Keratinocyte (primary cell): ENCODE measurements at regions not wholly inside any gene's neighbourhood (a gene's known extent, or its start where the extent isn't known, plus 50 kb on each side); places are given as distances from the start of the nearest gene placed in this dataset.
"Not testable (repeated sequence)": the region's sequence is repeated elsewhere in the genome, so short reads cannot be mapped to it uniquely, and the experiment has no call there.

Experiments
- DNase-seq: peaks from one replicate; pipeline ENCODE4 v3.0.0-alpha.2; 2011; ENCODE audit warnings: low read depth, missing footprints, low spot score
- FAIRE-seq: peaks from 2 replicates; lab custom pipeline; 2011; peaks lifted over from hg19 to GRCh38; lab: Jason Lieb, UNC
- H2AFZ ChIP-seq: 2 replicates; pipeline ENCODE4 v1.6.0; 2012; ENCODE audit warnings: low read length, control low read depth, inconsistent platforms; ENCODE audit not compliant: control insufficient read depth
- H3K27ac ChIP-seq: 2 replicates; pipeline ENCODE4 v1.5.1; 2011; ENCODE audit warnings: low read length; ENCODE audit not compliant: control insufficient read depth, insufficient read depth
- H3K27me3 ChIP-seq: 3 replicates; pipeline ENCODE4 v1.6.0; 2011; ENCODE audit warnings: low read length; ENCODE audit not compliant: control insufficient read depth, insufficient read depth; ENCODE audit errors: extremely low read depth
- H3K36me3 ChIP-seq, 2 experiments: 2 replicates in 1 of 2; 3 replicates in 1 of 2; pipeline ENCODE4 v1.5.1; 2011; ENCODE audit warnings: low read length in 2 of 2, mild to moderate bottlenecking in 1 of 2; ENCODE audit not compliant: control insufficient read depth in 2 of 2, insufficient read depth in 2 of 2; ENCODE audit errors: extremely low read depth in 1 of 2
- H3K4me1 ChIP-seq: 3 replicates; pipeline ENCODE4 v1.5.1; 2011; ENCODE audit warnings: low read length; ENCODE audit not compliant: control insufficient read depth, insufficient read depth; ENCODE audit errors: extremely low read depth
- H3K4me2 ChIP-seq: 3 replicates; pipeline ENCODE4 v1.6.0; 2011; ENCODE audit warnings: low read depth, low read length; ENCODE audit not compliant: control insufficient read depth, insufficient read depth; ENCODE audit errors: extremely low read depth
- H3K4me3 ChIP-seq, 3 experiments: fragments of 200-600 bp in 1 of 3; sonication (generic) in 1 of 3; 2 replicates in 2 of 3; 3 replicates in 1 of 3; pipeline ENCODE4 v1.5.1; 2011 to 2016; ENCODE audit warnings: low read length in 3 of 3, mild to moderate bottlenecking in 3 of 3, control low read depth in 2 of 3, inconsistent platforms in 1 of 3, low read depth in 1 of 3, mixed read lengths in 1 of 3, mixed run types in 1 of 3, moderate library complexity in 1 of 3; ENCODE audit not compliant: control insufficient read depth in 2 of 3, insufficient read depth in 2 of 3; ENCODE audit errors: extremely low read depth in 1 of 3
- H3K79me2 ChIP-seq: 2 replicates; pipeline ENCODE4 v1.6.0; 2012; ENCODE audit warnings: low read length; ENCODE audit not compliant: control insufficient read depth, insufficient read depth
- H3K9ac ChIP-seq: 3 replicates; pipeline ENCODE4 v1.6.0; 2011; ENCODE audit warnings: low read length; ENCODE audit not compliant: control insufficient read depth, insufficient read depth; ENCODE audit errors: extremely low read depth
- H3K9me1 ChIP-seq: 3 replicates; pipeline ENCODE4 v1.6.0; 2011; ENCODE audit warnings: low read length; ENCODE audit not compliant: control insufficient read depth, insufficient read depth; ENCODE audit errors: extremely low read depth
- H3K9me3 ChIP-seq: 2 replicates; pipeline ENCODE4 v1.5.1; 2012; ENCODE audit warnings: low read depth, low read length; ENCODE audit not compliant: control insufficient read depth
- H4K20me1 ChIP-seq: 3 replicates; pipeline ENCODE4 v1.6.0; 2011; ENCODE audit warnings: low read length; ENCODE audit not compliant: control insufficient read depth, insufficient read depth; ENCODE audit errors: extremely low read depth
- EZH2 ChIP-seq: IDR thresholded peaks from one replicate; pipeline ENCODE4 v1.6.1; 2012; ENCODE audit warnings: inconsistent platforms, mild to moderate bottlenecking, low read length, moderate library complexity
- dilution Hi-C: fragments of 300-500 bp; cut with MboI; formaldehyde crosslinking; loops from one replicate; pipeline ENCODE4 v1.7.0; 2020; ENCODE audit warnings: low sequenced_read_pairs; ENCODE audit not compliant: extremely low pct_ligation_motif_present
- TF ChIP-seq, protein P1 (sequence below), 3 experiments: IDR thresholded peaks in 1 of 3; conservative IDR thresholded peaks in 1 of 3; optimal IDR thresholded peaks in 1 of 3; 2 replicates in 2 of 3; 3 replicates in 1 of 3; pipeline versions ENCODE3 to v1.5.1; 2011; ENCODE audit warnings: low read length in 3 of 3, mild to moderate bottlenecking in 3 of 3, moderate library complexity in 2 of 3, control low read depth in 1 of 3, inconsistent platforms in 1 of 3; ENCODE audit not compliant: insufficient read depth in 2 of 3; ENCODE audit errors: extremely low read depth in 1 of 3

DNA sequence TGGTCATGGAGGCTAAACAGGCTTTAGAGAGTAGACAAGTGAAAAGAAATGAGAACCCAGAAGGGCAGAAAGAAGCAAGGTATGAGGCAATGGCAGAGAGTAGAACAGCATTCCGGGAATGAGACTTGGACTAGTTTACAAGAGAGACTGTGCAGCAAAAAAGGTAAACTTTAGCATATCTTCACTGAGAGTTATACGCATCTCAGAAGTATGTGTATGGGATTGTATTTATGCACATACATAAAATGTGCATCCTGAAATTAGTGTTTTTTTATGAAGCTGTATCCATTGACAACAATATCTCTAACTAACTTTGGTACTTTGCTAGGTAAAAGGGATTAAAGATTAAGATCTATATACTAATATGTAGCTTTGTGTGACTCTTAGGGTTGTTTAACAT lies 753.6 kb downstream of the BCKDHB start:
- Histone ChIP-seq H3K27ac (no peak overlapping the region), H4K20me1 (no peaks in the 10 kb centered on the region), H3K4me2 (no peak overlapping the region), H3K9ac (no peak overlapping the region), H3K4me1 (no peaks in the 10 kb centered on the region), H3K79me2 (no peaks in the 10 kb centered on the region), H2AFZ (no peak overlapping the region), H3K9me1 (no peaks in the 10 kb centered on the region), H3K9me3 (no peaks in the 10 kb centered on the region), H3K4me3 (no peak overlapping the region), H3K27me3 (no peaks in the 10 kb centered on the region), H3K36me3 (no peaks in the 10 kb centered on the region)
- no peak for TF ChIP-seq EZH2
- TF ChIP-seq, protein P1, sequence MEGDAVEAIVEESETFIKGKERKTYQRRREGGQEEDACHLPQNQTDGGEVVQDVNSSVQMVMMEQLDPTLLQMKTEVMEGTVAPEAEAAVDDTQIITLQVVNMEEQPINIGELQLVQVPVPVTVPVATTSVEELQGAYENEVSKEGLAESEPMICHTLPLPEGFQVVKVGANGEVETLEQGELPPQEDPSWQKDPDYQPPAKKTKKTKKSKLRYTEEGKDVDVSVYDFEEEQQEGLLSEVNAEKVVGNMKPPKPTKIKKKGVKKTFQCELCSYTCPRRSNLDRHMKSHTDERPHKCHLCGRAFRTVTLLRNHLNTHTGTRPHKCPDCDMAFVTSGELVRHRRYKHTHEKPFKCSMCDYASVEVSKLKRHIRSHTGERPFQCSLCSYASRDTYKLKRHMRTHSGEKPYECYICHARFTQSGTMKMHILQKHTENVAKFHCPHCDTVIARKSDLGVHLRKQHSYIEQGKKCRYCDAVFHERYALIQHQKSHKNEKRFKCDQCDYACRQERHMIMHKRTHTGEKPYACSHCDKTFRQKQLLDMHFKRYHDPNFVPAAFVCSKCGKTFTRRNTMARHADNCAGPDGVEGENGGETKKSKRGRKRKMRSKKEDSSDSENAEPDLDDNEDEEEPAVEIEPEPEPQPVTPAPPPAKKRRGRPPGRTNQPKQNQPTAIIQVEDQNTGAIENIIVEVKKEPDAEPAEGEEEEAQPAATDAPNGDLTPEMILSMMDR (optimal IDR thresholded peaks at IDR 0.05 in 1 of 3, IDR thresholded peaks at IDR 0.05 in 1 of 3, conservative IDR thresholded peaks at IDR 0.05 in 1 of 3; ENCODE audit: extremely low read depth in 1 of 3, insufficient read depth in 2 of 3, low read length in 3 of 3): no peak
- DNase-seq: no peak
- no peak for FAIRE-seq
- dilution Hi-C loops: no loop called here

DNA sequence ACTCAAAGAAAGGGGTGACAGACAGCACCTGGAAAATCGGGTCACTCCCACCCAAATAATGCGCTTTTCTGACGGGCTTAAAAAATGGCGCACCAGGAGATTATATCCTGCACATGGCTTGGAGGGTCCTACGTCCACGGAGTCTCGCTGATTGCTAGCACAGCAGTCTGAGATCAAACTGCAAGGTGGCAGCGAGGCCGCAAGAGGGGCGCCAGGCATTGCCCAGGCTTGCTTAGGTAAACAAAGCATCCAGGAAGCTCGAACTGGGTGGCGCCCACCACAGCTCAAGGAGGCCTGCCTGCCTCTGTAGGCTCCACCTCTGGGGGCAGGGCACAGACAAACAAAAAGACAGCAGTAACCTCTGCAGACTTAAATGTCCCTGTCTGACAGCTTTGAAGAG lies 741.5 kb downstream of the BCKDHB start:
- FAIRE-seq, H4K20me1 ChIP-seq, H3K4me1 ChIP-seq, dilution Hi-C loops, DNase-seq, H3K4me2 ChIP-seq, H3K4me3 ChIP-seq, H3K79me2 ChIP-seq, H3K27me3 ChIP-seq, H3K9ac ChIP-seq, H3K27ac ChIP-seq, H3K9me3 ChIP-seq, H3K9me1 ChIP-seq, H3K36me3 ChIP-seq, H2AFZ ChIP-seq: not testable (repeated sequence)

DNA sequence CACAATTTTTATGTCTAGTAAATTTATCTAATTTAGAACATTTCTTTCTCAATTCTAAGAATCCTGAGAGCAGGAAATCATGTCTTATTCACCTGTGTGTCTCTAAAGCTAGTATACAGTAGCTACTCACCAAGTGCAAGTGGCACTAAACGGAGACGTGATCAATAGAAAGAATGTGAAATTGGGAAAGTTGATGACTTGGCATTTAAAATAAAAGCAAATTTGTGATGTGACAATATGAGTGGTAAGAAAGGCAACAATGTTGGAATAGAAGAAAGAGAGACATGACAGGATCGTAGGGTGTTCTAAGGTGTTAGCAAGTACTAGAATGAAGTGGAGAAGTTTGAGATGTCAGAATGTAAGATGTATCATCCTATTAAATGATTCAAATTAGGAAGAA lies 725.9 kb downstream of the BCKDHB start:
- Histone ChIP-seq H3K36me3 (no peaks in the 10 kb centered on the region), H2AFZ (no peak overlapping the region), H3K4me3 (no peak overlapping the region), H3K4me2 (no peak overlapping the region), H3K9ac (no peak overlapping the region), H3K27ac (no peak overlapping the region), H3K9me1 (no peaks in the 10 kb centered on the region), H3K9me3 (no peaks in the 10 kb centered on the region), H4K20me1 (no peaks in the 10 kb centered on the region), H3K79me2 (no peaks in the 10 kb centered on the region), H3K27me3 (no peaks in the 10 kb centered on the region), H3K4me1 (no peaks in the 10 kb centered on the region)
- FAIRE-seq (no peak), DNase-seq (no peak)
- no peak for TF ChIP-seq EZH2
- TF ChIP-seq, protein P1 (optimal IDR thresholded peaks at IDR 0.05 in 1 of 3, IDR thresholded peaks at IDR 0.05 in 1 of 3, conservative IDR thresholded peaks at IDR 0.05 in 1 of 3; ENCODE audit: extremely low read depth in 1 of 3, insufficient read depth in 2 of 3, low read length in 3 of 3): no peak
- dilution Hi-C loops: no loop called here
